Transverse colon (tissue), 4 donors: ENCODE measurements at regions not wholly inside any gene's neighbourhood (a gene's known extent, or its start where the extent isn't known, plus 50 kb on each side); places are given as distances from the start of the nearest gene placed in this dataset.

Experiments used
- DNase-seq: peaks from one replicate; pipeline ENCODE4 v3.0.0-alpha.2; 2019
- H3K27ac ChIP-seq, 4 donors: fragments of 200-600 bp; sonication (generic); 2 replicates each; pipeline ENCODE4 v1.5.1; 2016 to 2018; ENCODE audit warnings: inconsistent platforms in 4 of 4
- H3K27me3 ChIP-seq: fragments of 200-600 bp; sonication (generic); 2 replicates; pipeline ENCODE4 v1.5.1; 2017; ENCODE audit warnings: inconsistent platforms
- H3K36me3 ChIP-seq, 4 donors: fragments of 200-600 bp; sonication (generic); 2 replicates each; pipeline ENCODE4 v1.5.1; 2017 to 2019; ENCODE audit warnings: inconsistent platforms in 4 of 4
- H3K4me1 ChIP-seq, 4 donors: fragments of 200-600 bp; sonication (generic); 2 replicates each; pipeline ENCODE4 v1.5.1; 2017 to 2020; ENCODE audit warnings: inconsistent platforms in 4 of 4
- H3K4me3 ChIP-seq, 4 donors: fragments of 200-600 bp; sonication (generic); 1 replicate in 1 of 4; 2 replicates in 3 of 4; pipeline versions ENCODE4 v1.5.1 to v1.6.1; 2017 to 2019; ENCODE audit warnings: inconsistent platforms in 4 of 4
- H3K9me3 ChIP-seq, 2 donors: fragments of 200-600 bp; sonication (generic); 2 replicates each; pipeline ENCODE4 v1.5.1; 2017 to 2019; ENCODE audit warnings: inconsistent platforms in 2 of 2
- EP300 ChIP-seq: sonication (generic); formaldehyde crosslinking; IDR thresholded peaks from one replicate; pipeline ENCODE4 v1.6.1; 2017; ENCODE audit warnings: antibody characterized with exemption, low read depth
- POLR2A ChIP-seq: fragments of 450-650 bp; IDR thresholded peaks from one replicate; pipeline ENCODE4 v1.6.1; 2016; ENCODE audit warnings: antibody characterized with exemption, mild to moderate bottlenecking, moderate library complexity
- POLR2AphosphoS5 ChIP-seq, 3 donors: sonication (generic); formaldehyde crosslinking; IDR thresholded peaks; one replicate each; pipeline ENCODE4 v1.6.1; 2016; ENCODE audit warnings: antibody characterized with exemption in 3 of 3
- WGBS, 2 donors: methylation state at CpG; one replicate each; pipeline ENCODE4 v1.1.5; 2018; ENCODE audit warnings: low coverage in 1 of 2; 5-methylcytosine and 5-hydroxymethylcytosine counted together
- in situ Hi-C, 4 donors: fragments of 200-750 bp; cut with MboI; loops; one replicate each; pipeline versions ENCODE4 v1.15.0 to v1.15.1; 2017; ENCODE audit warnings: low sequenced_read_pairs in 3 of 4, low pct_ligation_motif_present in 1 of 4, low pct_unique_long_range_greater_than_20kb in 1 of 4
- intact Hi-C: fragments of 100-400 bp; cut with DNase I; formaldehyde crosslinking; loops from one replicate; pipeline ENCODE4 v1.15.1; 2023; ENCODE audit warnings: low total_unique reads
- TF ChIP-seq, protein P1 (sequence below), 5 experiments: fragments of 200-600 bp in 3 of 5; fragments of 450-650 bp in 2 of 5; sonication (generic) in 3 of 5; IDR thresholded peaks; 1 replicate in 2 of 5; 2 replicates in 3 of 5; pipeline ENCODE4 v1.5.1; 2016 to 2017; ENCODE audit warnings: antibody characterized with exemption in 5 of 5, inconsistent platforms in 3 of 5, mild to moderate bottlenecking in 2 of 5, moderate library complexity in 1 of 5

GRCh38 chr5:107286447-107287098, 384.2 kb downstream of the EFNA5 start:
- Histone ChIP-seq H3K9me3 (no peaks in the 10 kb centered on the region), H3K36me3 (no peaks in the 10 kb centered on the region), H3K4me1 (no peaks in the 10 kb centered on the region), H3K27me3 (no peaks in the 10 kb centered on the region), H3K27ac (no peak overlapping the region), H3K4me3 (no peak overlapping the region)
- in situ Hi-C loops (no loop called here), intact Hi-C loops (no loop called here)
- DNase-seq, result no peak
- TF ChIP-seq POLR2AphosphoS5 (IDR thresholded peaks at IDR 0.05) (no peak), POLR2A (no peak), EP300 (no peak)
- TF ChIP-seq, protein P1, sequence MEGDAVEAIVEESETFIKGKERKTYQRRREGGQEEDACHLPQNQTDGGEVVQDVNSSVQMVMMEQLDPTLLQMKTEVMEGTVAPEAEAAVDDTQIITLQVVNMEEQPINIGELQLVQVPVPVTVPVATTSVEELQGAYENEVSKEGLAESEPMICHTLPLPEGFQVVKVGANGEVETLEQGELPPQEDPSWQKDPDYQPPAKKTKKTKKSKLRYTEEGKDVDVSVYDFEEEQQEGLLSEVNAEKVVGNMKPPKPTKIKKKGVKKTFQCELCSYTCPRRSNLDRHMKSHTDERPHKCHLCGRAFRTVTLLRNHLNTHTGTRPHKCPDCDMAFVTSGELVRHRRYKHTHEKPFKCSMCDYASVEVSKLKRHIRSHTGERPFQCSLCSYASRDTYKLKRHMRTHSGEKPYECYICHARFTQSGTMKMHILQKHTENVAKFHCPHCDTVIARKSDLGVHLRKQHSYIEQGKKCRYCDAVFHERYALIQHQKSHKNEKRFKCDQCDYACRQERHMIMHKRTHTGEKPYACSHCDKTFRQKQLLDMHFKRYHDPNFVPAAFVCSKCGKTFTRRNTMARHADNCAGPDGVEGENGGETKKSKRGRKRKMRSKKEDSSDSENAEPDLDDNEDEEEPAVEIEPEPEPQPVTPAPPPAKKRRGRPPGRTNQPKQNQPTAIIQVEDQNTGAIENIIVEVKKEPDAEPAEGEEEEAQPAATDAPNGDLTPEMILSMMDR (IDR thresholded peaks at IDR 0.05), result no peak
- 82 to 86% methylated on average over 7 of the region's 7 CpGs for WGBS, 2 donors

DNA sequence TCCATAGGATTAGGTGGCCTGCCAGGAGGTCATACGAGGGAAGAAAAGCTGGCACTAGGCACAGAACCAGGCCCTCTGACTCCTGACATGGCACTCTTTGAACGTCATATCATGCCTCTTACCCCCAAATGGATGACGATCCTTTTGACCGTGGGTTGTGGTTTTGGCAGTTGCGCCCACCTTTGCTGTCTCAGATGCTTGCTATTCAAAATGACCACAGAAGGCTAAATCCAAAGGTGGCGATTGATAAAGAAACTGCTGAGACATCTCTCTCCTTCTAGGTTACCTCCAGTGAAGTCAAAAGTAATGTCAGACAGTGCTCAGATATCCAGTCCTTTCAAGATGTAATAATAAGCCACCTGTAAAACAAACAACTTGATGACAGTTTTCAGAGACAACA, 385.0 kb downstream of the EFNA5 start:
- Histone ChIP-seq H3K4me1 (no peaks in the 10 kb centered on the region), H3K36me3 (no peaks in the 10 kb centered on the region), H3K27me3 (no peaks in the 10 kb centered on the region), H3K27ac (no peak overlapping the region), H3K9me3 (no peaks in the 10 kb centered on the region), H3K4me3 (no peak overlapping the region)
- in situ Hi-C loops, result no loop called here
- WGBS, 2 donors, result 86 to 93% methylated on average over 3 to 6 of the region's 6 CpGs
- TF ChIP-seq EP300, result no peak
- no peak for TF ChIP-seq POLR2AphosphoS5 (IDR thresholded peaks at IDR 0.05)
- no peak for TF ChIP-seq POLR2A
- TF ChIP-seq, protein P1 (IDR thresholded peaks at IDR 0.05), result no peak
- intact Hi-C loops, result no loop called here
- DNase-seq, result no peak

DNA sequence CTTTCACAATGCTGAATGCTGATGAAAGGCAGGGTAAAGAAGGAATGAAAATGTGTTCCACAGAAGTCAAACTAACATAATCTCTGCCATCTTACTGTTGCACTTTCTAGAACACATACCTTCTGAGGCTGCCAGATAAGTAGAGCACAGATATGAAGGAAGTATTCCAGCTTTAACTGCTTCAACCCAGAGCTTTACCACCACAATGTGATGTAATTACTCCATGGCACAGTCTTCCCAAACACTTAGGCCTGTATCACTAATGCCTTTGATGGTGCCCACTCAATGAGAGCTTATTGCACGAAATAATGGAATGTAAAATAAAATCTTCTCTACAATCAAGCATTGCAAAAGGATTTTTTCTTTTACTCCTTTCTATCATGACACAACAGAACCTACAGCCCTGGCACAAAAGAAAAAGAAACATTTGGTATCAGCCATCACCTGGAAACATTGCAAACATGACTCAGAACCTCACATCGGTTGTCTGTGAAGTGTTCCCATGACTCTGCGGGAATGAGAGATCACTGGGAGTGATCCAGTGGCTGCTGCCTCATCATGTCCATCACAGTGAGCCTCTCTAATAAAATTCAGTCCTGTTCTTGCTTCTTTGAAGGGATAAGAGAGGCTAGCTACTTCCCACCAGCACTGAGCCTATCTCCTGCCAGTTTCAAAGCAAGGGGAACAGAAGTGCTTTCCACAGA, 385.8 kb downstream of the EFNA5 start:
- intact Hi-C loops, result no loop called here
- in situ Hi-C loops, result no loop called here
- Histone ChIP-seq H3K9me3 (no peaks in the 10 kb centered on the region), H3K4me1 (no peaks in the 10 kb centered on the region), H3K36me3 (no peaks in the 10 kb centered on the region), H3K4me3 (no peak overlapping the region), H3K27ac (no peak overlapping the region), H3K27me3 (no peaks in the 10 kb centered on the region)
- DNase-seq, result no peak
- no peak for TF ChIP-seq POLR2AphosphoS5 (IDR thresholded peaks at IDR 0.05)
- TF ChIP-seq, protein P1 (IDR thresholded peaks at IDR 0.05), result no peak
- no peak for TF ChIP-seq EP300
- TF ChIP-seq POLR2A, result no peak
- 78 to 86% methylated on average over 2 to 3 of the region's 3 CpGs for WGBS, 2 donors

GRCh38 chr5:107282061-107282460, 388.7 kb downstream of the EFNA5 start:
- no peaks in the 10 kb centered on the region for H3K9me3 ChIP-seq
- H3K27me3 ChIP-seq, result no peaks in the 10 kb centered on the region
- DNase-seq, result no peak
- TF ChIP-seq, protein P1 (IDR thresholded peaks at IDR 0.05), result no peak
- TF ChIP-seq EP300 (no peak), POLR2AphosphoS5 (IDR thresholded peaks at IDR 0.05) (no peak), POLR2A (no peak)
- in situ Hi-C loops, result no loop called here
- H3K4me1 ChIP-seq, result no peaks in the 10 kb centered on the region
- H3K27ac ChIP-seq, result no peak overlapping the region
- no peaks in the 10 kb centered on the region for H3K36me3 ChIP-seq
- no peak overlapping the region for H3K4me3 ChIP-seq
- intact Hi-C loops, result no loop called here
- 75 to 80% methylated on average over 2 of the region's 2 CpGs for WGBS, 2 donors
